Keratinocyte (primary cell): ENCODE measurements at regions not wholly inside any gene's neighbourhood (a gene's known extent, or its start where the extent isn't known, plus 50 kb on each side); places are given as distances from the start of the nearest gene placed in this dataset.

Experiments
- DNase-seq: peaks from one replicate; pipeline ENCODE4 v3.0.0-alpha.2; 2011; ENCODE audit warnings: low read depth, missing footprints, low spot score
- FAIRE-seq: peaks from 2 replicates; lab custom pipeline; 2011; peaks lifted over from hg19 to GRCh38; lab: Jason Lieb, UNC
- H2AFZ ChIP-seq: 2 replicates; pipeline ENCODE4 v1.6.0; 2012; ENCODE audit warnings: low read length, control low read depth, inconsistent platforms; ENCODE audit not compliant: control insufficient read depth
- H3K27ac ChIP-seq: 2 replicates; pipeline ENCODE4 v1.5.1; 2011; ENCODE audit warnings: low read length; ENCODE audit not compliant: control insufficient read depth, insufficient read depth
- H3K27me3 ChIP-seq: 3 replicates; pipeline ENCODE4 v1.6.0; 2011; ENCODE audit warnings: low read length; ENCODE audit not compliant: control insufficient read depth, insufficient read depth; ENCODE audit errors: extremely low read depth
- H3K36me3 ChIP-seq, 2 experiments: 2 replicates in 1 of 2; 3 replicates in 1 of 2; pipeline ENCODE4 v1.5.1; 2011; ENCODE audit warnings: low read length in 2 of 2, mild to moderate bottlenecking in 1 of 2; ENCODE audit not compliant: control insufficient read depth in 2 of 2, insufficient read depth in 2 of 2; ENCODE audit errors: extremely low read depth in 1 of 2
- H3K4me1 ChIP-seq: 3 replicates; pipeline ENCODE4 v1.5.1; 2011; ENCODE audit warnings: low read length; ENCODE audit not compliant: control insufficient read depth, insufficient read depth; ENCODE audit errors: extremely low read depth
- H3K4me2 ChIP-seq: 3 replicates; pipeline ENCODE4 v1.6.0; 2011; ENCODE audit warnings: low read depth, low read length; ENCODE audit not compliant: control insufficient read depth, insufficient read depth; ENCODE audit errors: extremely low read depth
- H3K4me3 ChIP-seq, 3 experiments: fragments of 200-600 bp in 1 of 3; sonication (generic) in 1 of 3; 2 replicates in 2 of 3; 3 replicates in 1 of 3; pipeline ENCODE4 v1.5.1; 2011 to 2016; ENCODE audit warnings: low read length in 3 of 3, mild to moderate bottlenecking in 3 of 3, control low read depth in 2 of 3, inconsistent platforms in 1 of 3, low read depth in 1 of 3, mixed read lengths in 1 of 3, mixed run types in 1 of 3, moderate library complexity in 1 of 3; ENCODE audit not compliant: control insufficient read depth in 2 of 3, insufficient read depth in 2 of 3; ENCODE audit errors: extremely low read depth in 1 of 3
- H3K79me2 ChIP-seq: 2 replicates; pipeline ENCODE4 v1.6.0; 2012; ENCODE audit warnings: low read length; ENCODE audit not compliant: control insufficient read depth, insufficient read depth
- H3K9ac ChIP-seq: 3 replicates; pipeline ENCODE4 v1.6.0; 2011; ENCODE audit warnings: low read length; ENCODE audit not compliant: control insufficient read depth, insufficient read depth; ENCODE audit errors: extremely low read depth
- H3K9me1 ChIP-seq: 3 replicates; pipeline ENCODE4 v1.6.0; 2011; ENCODE audit warnings: low read length; ENCODE audit not compliant: control insufficient read depth, insufficient read depth; ENCODE audit errors: extremely low read depth
- H3K9me3 ChIP-seq: 2 replicates; pipeline ENCODE4 v1.5.1; 2012; ENCODE audit warnings: low read depth, low read length; ENCODE audit not compliant: control insufficient read depth
- H4K20me1 ChIP-seq: 3 replicates; pipeline ENCODE4 v1.6.0; 2011; ENCODE audit warnings: low read length; ENCODE audit not compliant: control insufficient read depth, insufficient read depth; ENCODE audit errors: extremely low read depth
- EZH2 ChIP-seq: IDR thresholded peaks from one replicate; pipeline ENCODE4 v1.6.1; 2012; ENCODE audit warnings: inconsistent platforms, mild to moderate bottlenecking, low read length, moderate library complexity
- dilution Hi-C: fragments of 300-500 bp; cut with MboI; formaldehyde crosslinking; loops from one replicate; pipeline ENCODE4 v1.7.0; 2020; ENCODE audit warnings: low sequenced_read_pairs; ENCODE audit not compliant: extremely low pct_ligation_motif_present
- TF ChIP-seq, protein P1 (sequence below), 3 experiments: IDR thresholded peaks in 1 of 3; conservative IDR thresholded peaks in 1 of 3; optimal IDR thresholded peaks in 1 of 3; 2 replicates in 2 of 3; 3 replicates in 1 of 3; pipeline versions ENCODE3 to v1.5.1; 2011; ENCODE audit warnings: low read length in 3 of 3, mild to moderate bottlenecking in 3 of 3, moderate library complexity in 2 of 3, control low read depth in 1 of 3, inconsistent platforms in 1 of 3; ENCODE audit not compliant: insufficient read depth in 2 of 3; ENCODE audit errors: extremely low read depth in 1 of 3

- Histone ChIP-seq H3K9me1 (no peaks in the 10 kb centered on the region), H3K36me3 (no peaks in the 10 kb centered on the region), H2AFZ (no peak overlapping the region), H3K79me2 (no peaks in the 10 kb centered on the region), H3K9ac (no peak overlapping the region), H3K27ac (no peak overlapping the region), H3K4me3 (no peak overlapping the region), H3K9me3 (peaks cover 18% of the 10 kb centered on the region), H3K4me2 (no peak overlapping the region), H3K4me1 (no peaks in the 10 kb centered on the region), H3K27me3 (no peaks in the 10 kb centered on the region), H4K20me1 (no peaks in the 10 kb centered on the region)
- DNase-seq (no peak), FAIRE-seq (no peak)
- no peak for TF ChIP-seq EZH2
- TF ChIP-seq, protein P1, sequence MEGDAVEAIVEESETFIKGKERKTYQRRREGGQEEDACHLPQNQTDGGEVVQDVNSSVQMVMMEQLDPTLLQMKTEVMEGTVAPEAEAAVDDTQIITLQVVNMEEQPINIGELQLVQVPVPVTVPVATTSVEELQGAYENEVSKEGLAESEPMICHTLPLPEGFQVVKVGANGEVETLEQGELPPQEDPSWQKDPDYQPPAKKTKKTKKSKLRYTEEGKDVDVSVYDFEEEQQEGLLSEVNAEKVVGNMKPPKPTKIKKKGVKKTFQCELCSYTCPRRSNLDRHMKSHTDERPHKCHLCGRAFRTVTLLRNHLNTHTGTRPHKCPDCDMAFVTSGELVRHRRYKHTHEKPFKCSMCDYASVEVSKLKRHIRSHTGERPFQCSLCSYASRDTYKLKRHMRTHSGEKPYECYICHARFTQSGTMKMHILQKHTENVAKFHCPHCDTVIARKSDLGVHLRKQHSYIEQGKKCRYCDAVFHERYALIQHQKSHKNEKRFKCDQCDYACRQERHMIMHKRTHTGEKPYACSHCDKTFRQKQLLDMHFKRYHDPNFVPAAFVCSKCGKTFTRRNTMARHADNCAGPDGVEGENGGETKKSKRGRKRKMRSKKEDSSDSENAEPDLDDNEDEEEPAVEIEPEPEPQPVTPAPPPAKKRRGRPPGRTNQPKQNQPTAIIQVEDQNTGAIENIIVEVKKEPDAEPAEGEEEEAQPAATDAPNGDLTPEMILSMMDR (optimal IDR thresholded peaks at IDR 0.05 in 1 of 3, IDR thresholded peaks at IDR 0.05 in 1 of 3, conservative IDR thresholded peaks at IDR 0.05 in 1 of 3; ENCODE audit: extremely low read depth in 1 of 3, insufficient read depth in 2 of 3, low read length in 3 of 3) = no peak
- dilution Hi-C loops = no loop called here
These were observed 240.5 kb upstream of the MYT1L start for GRCh38 chr2:2571301-2572150.

GRCh38 chr2:2570871-2571270 lies 239.8 kb upstream of the MYT1L start:
- Histone ChIP-seq H3K4me1 (no peaks in the 10 kb centered on the region), H3K9ac (no peak overlapping the region), H3K79me2 (no peaks in the 10 kb centered on the region), H3K9me1 (no peaks in the 10 kb centered on the region), H3K4me3 (no peak overlapping the region), H4K20me1 (no peaks in the 10 kb centered on the region), H3K4me2 (no peak overlapping the region), H3K36me3 (no peaks in the 10 kb centered on the region), H2AFZ (no peak overlapping the region), H3K27me3 (no peaks in the 10 kb centered on the region), H3K9me3 (peaks cover 18% of the 10 kb centered on the region), H3K27ac (no peak overlapping the region)
- dilution Hi-C loops = no loop called here
- TF ChIP-seq, protein P1 (optimal IDR thresholded peaks at IDR 0.05 in 1 of 3, IDR thresholded peaks at IDR 0.05 in 1 of 3, conservative IDR thresholded peaks at IDR 0.05 in 1 of 3; ENCODE audit: extremely low read depth in 1 of 3, insufficient read depth in 2 of 3, low read length in 3 of 3) = no peak
- TF ChIP-seq EZH2 = no peak
- no peak for FAIRE-seq
- no peak for DNase-seq
